Ishikawa (cell line): ENCODE measurements at regions not wholly inside any gene's neighbourhood (a gene's known extent, or its start where the extent isn't known, plus 50 kb on each side); places are given as distances from the start of the nearest gene placed in this dataset.

Experiments
- CEBPB ChIP-seq: IDR thresholded peaks from 2 replicates; pipeline ENCODE4 v1.6.1; 2012
- TAF1 ChIP-seq: IDR thresholded peaks from 2 replicates; pipeline ENCODE4 v1.6.1; 2012; ENCODE audit warnings: low read depth, mild to moderate bottlenecking

GRCh38 chr5:108536321-108536720 is 154.4 kb upstream of the FBXL17 start:
- no peak for TF ChIP-seq CEBPB
- no peak for TF ChIP-seq TAF1
